ENCODE measurements at regions not wholly inside any gene's neighbourhood (a gene's known extent, or its start where the extent isn't known, plus 50 kb on each side); places are given as distances from the start of the nearest gene placed in this dataset.

GRCh38 chr7:25978466-25978865, 173.5 kb upstream of the NFE2L3 start:
- no peak overlapping the region for H3K27ac ChIP-seq (ENCODE audit: low read depth, low read length, poor library complexity, severe bottlenecking)
- H3K36me3 ChIP-seq (ENCODE audit: insufficient read depth, low read length), result no peaks in the 10 kb centered on the region
- no peak overlapping the region for H2AFZ ChIP-seq (ENCODE audit: low read length)
- H3K9me3 ChIP-seq (ENCODE audit: low read length), result peaks cover 24% of the 10 kb centered on the region
- no peak for TF ChIP-seq EZH2phosphoT487 (IDR thresholded peaks at IDR 0.05; ENCODE audit: borderline replicate concordance, low read depth, low read length)
- TF ChIP-seq CTCF (conservative IDR thresholded peaks at IDR 0.05; ENCODE audit: low read length), result no peak
- no peak overlapping the region for H3K4me3 ChIP-seq (ENCODE audit: low read depth, low read length, poor library complexity, severe bottlenecking)
- no peaks in the 10 kb centered on the region for H3K9me2 ChIP-seq (ENCODE audit: insufficient read depth, low read length)
- H3K4me2 ChIP-seq (ENCODE audit: low read length), result no peak overlapping the region
- CTCF ChIA-PET (ENCODE audit: unreplicated experiment), result no interaction called here
- DNase-seq (ENCODE audit: low spot score), result no peak
- POLR2A ChIA-PET, result no interaction called here
- intact Hi-C loops (cut with micrococcal nuclease; ENCODE audit: unreplicated experiment), result no loop called here
- H3K79me2 ChIP-seq (ENCODE audit: insufficient read depth, low read depth, low read length), result no peaks in the 10 kb centered on the region
- H4K20me1 ChIP-seq (ENCODE audit: insufficient read depth, low read length), result no peaks in the 10 kb centered on the region
- no peaks in the 10 kb centered on the region for H3K4me1 ChIP-seq (ENCODE audit: insufficient read depth, low read length, poor library complexity, severe bottlenecking)
- BruUV-seq (replicated peaks), result no TSS peak

- no peaks in the 10 kb centered on the region for H3K36me3 ChIP-seq (ENCODE audit: insufficient read depth, low read length)
- no peaks in the 10 kb centered on the region for H3K79me2 ChIP-seq (ENCODE audit: insufficient read depth, low read depth, low read length)
- no peak overlapping the region for H3K4me2 ChIP-seq (ENCODE audit: low read length)
- H2AFZ ChIP-seq (ENCODE audit: low read length), result no peak overlapping the region
- H3K4me3 ChIP-seq (ENCODE audit: low read depth, low read length, poor library complexity, severe bottlenecking), result no peak overlapping the region
- no peaks in the 10 kb centered on the region for H3K9me2 ChIP-seq (ENCODE audit: insufficient read depth, low read length)
- no peak for TF ChIP-seq EZH2phosphoT487 (IDR thresholded peaks at IDR 0.05; ENCODE audit: borderline replicate concordance, low read depth, low read length)
- TF ChIP-seq CTCF (conservative IDR thresholded peaks at IDR 0.05; ENCODE audit: low read length), result no peak
- CTCF ChIA-PET (ENCODE audit: unreplicated experiment), result no interaction called here
- H3K9me3 ChIP-seq (ENCODE audit: low read length), result peaks cover 24% of the 10 kb centered on the region
- H4K20me1 ChIP-seq (ENCODE audit: insufficient read depth, low read length), result no peaks in the 10 kb centered on the region
- intact Hi-C loops (cut with micrococcal nuclease; ENCODE audit: unreplicated experiment), result no loop called here
- no peaks in the 10 kb centered on the region for H3K4me1 ChIP-seq (ENCODE audit: insufficient read depth, low read length, poor library complexity, severe bottlenecking)
- no peak for DNase-seq (ENCODE audit: low spot score)
- no peak overlapping the region for H3K27ac ChIP-seq (ENCODE audit: low read depth, low read length, poor library complexity, severe bottlenecking)
- BruUV-seq (replicated peaks), result no TSS peak
- POLR2A ChIA-PET, result interaction anchor here (1.0 kb wide), 1 partner anchor 8 kb away, joined by 3 read pairs; no protein-coding TSS in a partner anchor
Measured at GRCh38 chr7:25979605-25980004, 172.4 kb upstream of the NFE2L3 start.

- no peak overlapping the region for H3K4me3 ChIP-seq (ENCODE audit: low read depth, low read length, poor library complexity, severe bottlenecking)
- no peak overlapping the region for H3K4me2 ChIP-seq (ENCODE audit: low read length)
- no peaks in the 10 kb centered on the region for H3K4me1 ChIP-seq (ENCODE audit: insufficient read depth, low read length, poor library complexity, severe bottlenecking)
- no peaks in the 10 kb centered on the region for H3K36me3 ChIP-seq (ENCODE audit: insufficient read depth, low read length)
- TF ChIP-seq EZH2phosphoT487 (IDR thresholded peaks at IDR 0.05; ENCODE audit: borderline replicate concordance, low read depth, low read length) (no peak), CTCF (conservative IDR thresholded peaks at IDR 0.05; ENCODE audit: low read length) (no peak)
- H4K20me1 ChIP-seq (ENCODE audit: insufficient read depth, low read length), result no peaks in the 10 kb centered on the region
- no peaks in the 10 kb centered on the region for H3K79me2 ChIP-seq (ENCODE audit: insufficient read depth, low read depth, low read length)
- no peak overlapping the region for H2AFZ ChIP-seq (ENCODE audit: low read length)
- ChIA-PET CTCF (ENCODE audit: unreplicated experiment) (no interaction called here), POLR2A (interaction anchor here (0.8 kb wide), 1 partner anchor 11 kb away, joined by 3 read pairs; no protein-coding TSS in a partner anchor)
- no peak overlapping the region for H3K27ac ChIP-seq (ENCODE audit: low read depth, low read length, poor library complexity, severe bottlenecking)
- intact Hi-C loops (cut with micrococcal nuclease; ENCODE audit: unreplicated experiment), result no loop called here
- BruUV-seq (replicated peaks), result no TSS peak
- no peak for DNase-seq (ENCODE audit: low spot score)
- H3K9me2 ChIP-seq (ENCODE audit: insufficient read depth, low read length), result no peaks in the 10 kb centered on the region
- H3K9me3 ChIP-seq (ENCODE audit: low read length), result 0 out of 2 replicates have a peak, but pooled peaks cover 5% of the 10 kb centered on the region
Measured at GRCh38 chr7:25982684-25983083, 169.3 kb upstream of the NFE2L3 start.

Measured in OCI-LY7 (cell line).